ENCODE measurements at regions not wholly inside any gene's neighbourhood (a gene's known extent, or its start where the extent isn't known, plus 50 kb on each side); places are given as distances from the start of the nearest gene placed in this dataset.

DNA sequence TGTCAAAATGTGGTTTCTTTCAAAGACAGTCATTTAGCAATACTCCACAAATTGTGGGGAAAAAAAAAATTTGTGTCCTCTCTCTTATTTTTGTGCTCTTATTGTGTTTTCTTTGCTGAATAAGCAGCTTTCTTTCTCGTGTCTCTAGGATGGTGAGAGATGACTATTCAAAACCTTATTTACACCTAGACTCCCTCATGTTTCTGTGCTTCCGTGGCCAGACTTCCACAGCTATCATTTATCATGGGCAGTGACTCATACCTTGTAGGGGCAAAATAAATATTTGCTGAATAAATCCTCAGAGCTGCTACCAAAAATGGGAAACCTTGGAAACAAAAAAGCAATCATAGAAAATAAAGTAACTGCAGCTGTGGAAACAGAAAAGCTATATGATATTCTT, 204.9 kb upstream of the MIR17HG start:
- Histone ChIP-seq H3K9ac (ENCODE audit: insufficient read length, low read depth) (no peak overlapping the region), H3K36me3 (ENCODE audit: insufficient read depth, insufficient read length, low read length) (no peaks in the 10 kb centered on the region), H3K4me1 (ENCODE audit: insufficient read depth, insufficient read length) (no peaks in the 10 kb centered on the region), H3K4me3 (ENCODE audit: insufficient read length, low read depth) (no peak overlapping the region), H3K27me3 (ENCODE audit: insufficient read depth, insufficient read length) (no peaks in the 10 kb centered on the region), H3K9me3 (ENCODE audit: insufficient read depth, low read length) (no peaks in the 10 kb centered on the region)
- DNase-seq (ENCODE audit: low read depth, low spot score): no peak
- TF ChIP-seq ZNF274 (IDR thresholded peaks at IDR 0.05; ENCODE audit: low read depth, low read length): no peak
- no peak for TF ChIP-seq SUZ12 (IDR thresholded peaks at IDR 0.05; ENCODE audit: extremely low read depth, insufficient read depth, insufficient read length)
- no peak for TF ChIP-seq YY1 (IDR thresholded peaks at IDR 0.05; ENCODE audit: insufficient read depth, insufficient read length)

DNA sequence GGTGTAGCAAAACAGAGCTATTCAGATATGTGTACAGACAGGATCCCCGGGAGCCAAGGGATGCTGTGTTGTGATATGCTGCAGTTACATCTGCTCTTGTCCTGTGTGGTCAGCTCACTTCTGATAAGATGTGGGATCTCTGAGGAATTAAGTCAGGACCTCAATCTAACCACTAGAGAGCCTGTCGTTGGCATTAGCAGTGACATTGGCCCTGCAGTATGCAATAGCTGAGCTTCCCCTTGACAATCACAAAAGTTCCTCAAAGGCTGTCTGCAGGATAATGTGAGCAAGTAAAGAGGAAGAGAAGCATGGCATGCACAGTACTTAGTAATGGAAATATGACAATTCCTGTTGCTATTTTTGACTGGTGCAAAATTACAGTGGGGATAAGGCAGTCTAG, 203.4 kb upstream of the MIR17HG start:
- no peak overlapping the region for H3K9ac ChIP-seq (ENCODE audit: insufficient read length, low read depth)
- H3K27me3 ChIP-seq (ENCODE audit: insufficient read depth, insufficient read length): no peaks in the 10 kb centered on the region
- H3K9me3 ChIP-seq (ENCODE audit: insufficient read depth, low read length): no peaks in the 10 kb centered on the region
- H3K4me1 ChIP-seq (ENCODE audit: insufficient read depth, insufficient read length): no peaks in the 10 kb centered on the region
- DNase-seq (ENCODE audit: low read depth, low spot score): no peak
- H3K4me3 ChIP-seq (ENCODE audit: insufficient read length, low read depth): no peak overlapping the region
- no peaks in the 10 kb centered on the region for H3K36me3 ChIP-seq (ENCODE audit: insufficient read depth, insufficient read length, low read length)
- TF ChIP-seq SUZ12 (IDR thresholded peaks at IDR 0.05; ENCODE audit: extremely low read depth, insufficient read depth, insufficient read length) (no peak), YY1 (IDR thresholded peaks at IDR 0.05; ENCODE audit: insufficient read depth, insufficient read length) (no peak), ZNF274 (IDR thresholded peaks at IDR 0.05; ENCODE audit: low read depth, low read length) (no peak)

DNA sequence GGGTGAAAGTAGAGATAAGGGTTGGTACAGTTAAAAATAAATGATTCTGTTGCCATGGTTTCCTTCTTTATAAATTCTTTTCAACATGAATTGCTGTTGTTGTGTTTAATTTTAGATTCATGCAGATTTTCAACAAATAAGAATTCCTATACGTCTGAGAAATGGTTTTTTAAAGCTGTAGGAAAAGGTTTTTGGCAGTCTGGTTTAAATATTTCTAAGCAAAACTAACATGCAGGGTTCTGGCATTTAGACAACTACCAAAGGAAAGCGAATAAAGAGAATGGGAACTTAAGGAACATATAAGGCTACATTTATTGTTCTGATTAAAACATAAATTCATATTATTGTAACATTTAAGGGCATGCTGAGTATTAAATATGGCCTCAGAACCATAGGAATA, 203.0 kb upstream of the MIR17HG start:
- no peak for DNase-seq (ENCODE audit: low read depth, low spot score)
- Histone ChIP-seq H3K4me3 (ENCODE audit: insufficient read length, low read depth) (no peak overlapping the region), H3K4me1 (ENCODE audit: insufficient read depth, insufficient read length) (no peaks in the 10 kb centered on the region), H3K36me3 (ENCODE audit: insufficient read depth, insufficient read length, low read length) (no peaks in the 10 kb centered on the region), H3K9me3 (ENCODE audit: insufficient read depth, low read length) (no peaks in the 10 kb centered on the region), H3K9ac (ENCODE audit: insufficient read length, low read depth) (no peak overlapping the region), H3K27me3 (ENCODE audit: insufficient read depth, insufficient read length) (no peaks in the 10 kb centered on the region)
- TF ChIP-seq ZNF274 (IDR thresholded peaks at IDR 0.05; ENCODE audit: low read depth, low read length): no peak
- no peak for TF ChIP-seq SUZ12 (IDR thresholded peaks at IDR 0.05; ENCODE audit: extremely low read depth, insufficient read depth, insufficient read length)
- no peak for TF ChIP-seq YY1 (IDR thresholded peaks at IDR 0.05; ENCODE audit: insufficient read depth, insufficient read length)

DNA sequence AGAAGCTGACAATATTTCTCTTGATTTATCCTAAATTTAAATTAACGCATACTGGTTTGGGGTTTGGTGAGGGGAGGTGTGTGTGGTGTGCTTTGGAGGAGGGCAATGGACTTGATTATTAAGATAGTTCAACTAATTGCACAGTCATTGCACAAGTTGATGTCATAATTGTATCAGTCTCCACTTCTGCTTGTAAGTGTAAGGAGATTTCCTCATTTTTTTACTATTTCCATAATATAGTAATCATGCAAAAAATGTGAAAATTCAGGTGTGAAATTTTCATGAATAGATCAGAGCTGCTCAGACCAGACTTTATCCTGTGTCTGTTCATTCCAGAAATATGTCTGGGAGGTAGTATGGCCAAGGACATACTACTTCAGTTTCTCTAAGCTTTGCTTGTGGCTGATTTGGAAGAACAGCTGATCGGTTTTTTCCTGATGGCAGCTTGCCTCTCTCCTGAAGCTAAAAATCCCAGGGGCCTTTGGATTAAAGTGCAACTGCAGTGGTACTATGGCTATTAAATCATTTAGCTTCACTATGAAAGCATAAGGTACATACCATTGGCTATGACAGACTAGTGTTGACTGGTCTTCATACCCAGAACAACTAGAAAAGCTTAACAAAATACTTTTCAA, 201.8 kb upstream of the MIR17HG start:
- Histone ChIP-seq H3K9me3 (ENCODE audit: insufficient read depth, low read length) (no peaks in the 10 kb centered on the region), H3K36me3 (ENCODE audit: insufficient read depth, insufficient read length, low read length) (no peaks in the 10 kb centered on the region), H3K27me3 (ENCODE audit: insufficient read depth, insufficient read length) (no peaks in the 10 kb centered on the region), H3K4me3 (ENCODE audit: insufficient read length, low read depth) (no peak overlapping the region), H3K9ac (ENCODE audit: insufficient read length, low read depth) (no peak overlapping the region), H3K4me1 (ENCODE audit: insufficient read depth, insufficient read length) (no peaks in the 10 kb centered on the region)
- DNase-seq (ENCODE audit: low read depth, low spot score): no peak
- no peak for TF ChIP-seq YY1 (IDR thresholded peaks at IDR 0.05; ENCODE audit: insufficient read depth, insufficient read length)
- TF ChIP-seq SUZ12 (IDR thresholded peaks at IDR 0.05; ENCODE audit: extremely low read depth, insufficient read depth, insufficient read length): no peak
- TF ChIP-seq ZNF274 (IDR thresholded peaks at IDR 0.05; ENCODE audit: low read depth, low read length): no peak

DNA sequence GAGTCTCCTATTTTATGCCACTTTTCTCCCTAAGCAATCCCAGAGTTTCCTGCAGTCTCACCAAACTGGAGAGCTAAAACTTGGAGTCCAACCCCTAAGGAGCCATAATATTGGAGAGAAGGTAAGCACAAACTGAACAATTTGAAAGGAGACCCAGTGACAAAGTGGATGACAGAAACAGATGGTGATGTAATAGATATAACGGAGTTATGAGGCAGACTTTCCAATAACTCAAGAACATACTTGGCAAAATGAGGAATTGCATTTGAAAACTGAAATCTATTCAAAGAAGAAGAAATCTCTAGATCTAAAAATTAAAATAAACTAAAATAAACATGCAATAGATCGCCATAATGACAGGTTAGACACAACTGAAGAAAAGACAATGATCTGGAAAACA, 200.9 kb upstream of the MIR17HG start:
- H3K4me3 ChIP-seq (ENCODE audit: insufficient read length, low read depth): no peak overlapping the region
- H3K4me1 ChIP-seq (ENCODE audit: insufficient read depth, insufficient read length): no peaks in the 10 kb centered on the region
- no peaks in the 10 kb centered on the region for H3K27me3 ChIP-seq (ENCODE audit: insufficient read depth, insufficient read length)

GRCh38 chr13:91148098-91148497, 199.4 kb upstream of the MIR17HG start:
- H3K36me3 ChIP-seq (ENCODE audit: insufficient read depth, insufficient read length, low read length): no peaks in the 10 kb centered on the region
- no peaks in the 10 kb centered on the region for H3K27me3 ChIP-seq (ENCODE audit: insufficient read depth, insufficient read length)
- no peak for DNase-seq (ENCODE audit: low read depth, low spot score)
- no peak overlapping the region for H3K4me3 ChIP-seq (ENCODE audit: insufficient read length, low read depth)
- no peak overlapping the region for H3K9ac ChIP-seq (ENCODE audit: insufficient read length, low read depth)
- H3K4me1 ChIP-seq (ENCODE audit: insufficient read depth, insufficient read length): no peaks in the 10 kb centered on the region
- TF ChIP-seq YY1 (IDR thresholded peaks at IDR 0.05; ENCODE audit: insufficient read depth, insufficient read length) (no peak), ZNF274 (IDR thresholded peaks at IDR 0.05; ENCODE audit: low read depth, low read length) (no peak), SUZ12 (IDR thresholded peaks at IDR 0.05; ENCODE audit: extremely low read depth, insufficient read depth, insufficient read length) (no peak)
- no peaks in the 10 kb centered on the region for H3K9me3 ChIP-seq (ENCODE audit: insufficient read depth, low read length)

More for the DNA sequence above, 200.9 kb upstream of the MIR17HG start:
- TF ChIP-seq ZNF274 (IDR thresholded peaks at IDR 0.05; ENCODE audit: low read depth, low read length) (no peak), SUZ12 (IDR thresholded peaks at IDR 0.05; ENCODE audit: extremely low read depth, insufficient read depth, insufficient read length) (no peak), YY1 (IDR thresholded peaks at IDR 0.05; ENCODE audit: insufficient read depth, insufficient read length) (no peak)
- DNase-seq (ENCODE audit: low read depth, low spot score): no peak
- Histone ChIP-seq H3K9ac (ENCODE audit: insufficient read length, low read depth) (no peak overlapping the region), H3K9me3 (ENCODE audit: insufficient read depth, low read length) (no peaks in the 10 kb centered on the region), H3K36me3 (ENCODE audit: insufficient read depth, insufficient read length, low read length) (no peaks in the 10 kb centered on the region)

- no peak for DNase-seq (ENCODE audit: low read depth, low spot score)
- no peak overlapping the region for H3K4me3 ChIP-seq (ENCODE audit: insufficient read length, low read depth)
- no peaks in the 10 kb centered on the region for H3K4me1 ChIP-seq (ENCODE audit: insufficient read depth, insufficient read length)
- no peaks in the 10 kb centered on the region for H3K9me3 ChIP-seq (ENCODE audit: insufficient read depth, low read length)
- H3K36me3 ChIP-seq (ENCODE audit: insufficient read depth, insufficient read length, low read length): no peaks in the 10 kb centered on the region
- H3K27me3 ChIP-seq (ENCODE audit: insufficient read depth, insufficient read length): no peaks in the 10 kb centered on the region
- TF ChIP-seq ZNF274 (IDR thresholded peaks at IDR 0.05; ENCODE audit: low read depth, low read length) (no peak), SUZ12 (IDR thresholded peaks at IDR 0.05; ENCODE audit: extremely low read depth, insufficient read depth, insufficient read length) (no peak), YY1 (IDR thresholded peaks at IDR 0.05; ENCODE audit: insufficient read depth, insufficient read length) (no peak)
- H3K9ac ChIP-seq (ENCODE audit: insufficient read length, low read depth): no peak overlapping the region
Measured at GRCh38 chr13:91151921-91152320, 195.6 kb upstream of the MIR17HG start.
